Nucleus accumbens (tissue), 56 donors: ENCODE measurements at regions not wholly inside any gene's neighbourhood (a gene's known extent, or its start where the extent isn't known, plus 50 kb on each side); places are given as distances from the start of the nearest gene placed in this dataset.

Experiments used
- DNase-seq, 56 donors: peaks; one replicate each; lab custom pipeline; 2025; lab: John Stamatoyannopoulos, UW

- DNase-seq = no peak
Observed at GRCh38 chr18:68035774-68036522, 519.4 kb upstream of the DSEL start.

GRCh38 chr18:68034296-68034695, 517.8 kb upstream of the DSEL start:
- no peak for DNase-seq

- DNase-seq = no peak
Observed at GRCh38 chr18:68033466-68033865, 516.9 kb upstream of the DSEL start.

GRCh38 chr18:68024716-68025115, 508.2 kb upstream of the DSEL start:
- DNase-seq = no peak

GRCh38 chr18:68017385-68017784, 500.9 kb upstream of the DSEL start:
- DNase-seq = no peak

- DNase-seq = no peak
Observed at GRCh38 chr18:67997496-67997895, 481.0 kb upstream of the DSEL start.

GRCh38 chr18:67995769-67996168, 479.2 kb upstream of the DSEL start:
- no peak for DNase-seq

GRCh38 chr18:67980241-67980640, 463.7 kb upstream of the DSEL start:
- DNase-seq = no peak

GRCh38 chr18:67977067-67977616, 460.6 kb upstream of the DSEL start:
- DNase-seq = no peak

- no peak for DNase-seq
Observed at GRCh38 chr18:67973916-67974315, 457.4 kb upstream of the DSEL start.

- no peak for DNase-seq
Observed at GRCh38 chr18:67969458-67969857, 452.9 kb upstream of the DSEL start.

GRCh38 chr18:67966224-67966623, 449.7 kb upstream of the DSEL start:
- no peak for DNase-seq

- no peak for DNase-seq
Observed at GRCh38 chr18:67964462-67964861, 447.9 kb upstream of the DSEL start.

GRCh38 chr18:67961701-67962440, 445.4 kb upstream of the DSEL start:
- no peak for DNase-seq

- DNase-seq = no peak
Observed at GRCh38 chr18:67957684-67958083, 441.2 kb upstream of the DSEL start.

- DNase-seq = no peak
Observed at GRCh38 chr18:67954594-67954993, 438.1 kb upstream of the DSEL start.

GRCh38 chr18:67951137-67951536, 434.6 kb upstream of the DSEL start:
- no peak for DNase-seq

GRCh38 chr18:67938660-67939059, 422.1 kb upstream of the DSEL start:
- no peak for DNase-seq

GRCh38 chr18:67935638-67936037, 419.1 kb upstream of the DSEL start:
- no peak for DNase-seq

GRCh38 chr18:67933271-67933670, 416.8 kb upstream of the DSEL start:
- DNase-seq = no peak

GRCh38 chr18:67932271-67932670, 415.8 kb upstream of the DSEL start:
- DNase-seq = no peak
